Epithelial cell of proximal tubule (primary cell): ENCODE measurements at regions not wholly inside any gene's neighbourhood (a gene's known extent, or its start where the extent isn't known, plus 50 kb on each side); places are given as distances from the start of the nearest gene placed in this dataset.
"Not testable (repeated sequence)": the region's sequence is repeated elsewhere in the genome, so short reads cannot be mapped to it uniquely, and the experiment has no call there.

Experiments
- DNase-seq: peaks from one replicate; pipeline ENCODE4 v3.0.0-alpha.2; 2011; ENCODE audit warnings: low read depth
- H3K4me3 ChIP-seq: 2 replicates; pipeline ENCODE4 v1.5.1; 2011; ENCODE audit warnings: low read depth, mild to moderate bottlenecking, low read length
- CTCF ChIP-seq: conservative IDR thresholded peaks from 2 replicates; pipeline ENCODE4 v1.5.1; 2012; ENCODE audit warnings: low read depth, mild to moderate bottlenecking, low read length

DNA sequence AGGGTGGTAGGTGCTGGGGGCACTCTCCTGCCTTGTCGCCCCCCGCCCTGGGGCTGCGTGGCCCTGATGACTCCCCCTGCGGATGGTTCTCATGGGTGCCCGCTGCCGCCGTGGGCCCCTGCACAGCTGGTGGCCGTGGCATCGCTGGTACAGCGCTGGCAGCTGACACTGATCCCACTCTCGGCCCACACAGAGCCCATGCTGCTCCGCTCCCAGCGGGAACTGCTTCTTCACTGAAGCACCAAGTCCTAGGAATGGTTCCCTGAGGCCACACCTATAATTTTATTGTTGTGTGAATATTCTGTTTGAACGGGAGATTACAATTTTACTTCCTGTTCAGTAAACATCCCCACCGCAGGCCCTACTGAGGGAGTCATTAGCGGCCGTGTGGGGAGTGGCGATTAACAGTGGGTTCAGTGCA, 138.6 kb upstream of the NKX1-1 start:
- TF ChIP-seq CTCF = no peak
- DNase-seq = no peak
- H3K4me3 ChIP-seq = no peak overlapping the region

DNA sequence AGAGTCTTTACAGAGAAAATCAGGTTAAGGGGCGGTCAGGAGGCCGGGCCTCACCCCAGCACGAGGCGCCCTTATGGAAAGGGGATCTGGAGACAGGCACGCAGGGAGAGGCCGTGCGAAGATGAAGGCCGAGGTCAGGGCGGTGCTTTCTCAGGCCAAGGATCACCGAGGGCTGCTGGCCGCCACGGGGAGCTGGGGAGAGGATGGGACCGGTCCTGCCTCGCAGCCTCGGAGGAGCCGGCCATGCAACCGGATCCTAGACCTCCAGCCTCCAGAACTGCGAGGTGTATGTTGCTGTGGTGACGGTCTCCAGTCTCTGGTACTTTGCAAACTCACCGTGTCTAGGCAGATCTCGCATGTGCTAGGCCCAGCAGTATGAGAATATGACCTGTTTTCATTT, 138.2 kb upstream of the NKX1-1 start:
- H3K4me3 ChIP-seq, DNase-seq: not testable (repeated sequence)

DNA sequence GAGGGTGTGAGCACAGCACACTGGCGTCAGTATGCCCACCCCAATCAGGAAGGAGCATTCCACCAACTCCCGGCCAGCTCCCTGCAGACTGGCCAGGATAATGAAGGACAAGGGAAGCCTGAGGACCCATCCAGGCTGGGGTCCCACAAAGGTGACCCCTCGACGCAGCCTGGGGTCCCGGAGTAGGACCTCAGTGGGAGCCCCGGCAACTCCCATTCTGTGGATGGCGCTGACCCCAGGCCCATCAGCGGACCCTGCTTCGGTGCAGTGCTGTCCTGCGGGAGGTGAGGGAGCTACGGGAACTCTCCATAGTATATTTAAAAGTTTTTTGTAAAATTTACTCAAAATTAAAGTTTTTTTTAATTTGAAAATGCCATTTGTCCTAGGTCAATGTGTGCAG, 137.7 kb upstream of the NKX1-1 start:
- no peak overlapping the region for H3K4me3 ChIP-seq
- no peak for DNase-seq
- TF ChIP-seq CTCF = no peak

DNA sequence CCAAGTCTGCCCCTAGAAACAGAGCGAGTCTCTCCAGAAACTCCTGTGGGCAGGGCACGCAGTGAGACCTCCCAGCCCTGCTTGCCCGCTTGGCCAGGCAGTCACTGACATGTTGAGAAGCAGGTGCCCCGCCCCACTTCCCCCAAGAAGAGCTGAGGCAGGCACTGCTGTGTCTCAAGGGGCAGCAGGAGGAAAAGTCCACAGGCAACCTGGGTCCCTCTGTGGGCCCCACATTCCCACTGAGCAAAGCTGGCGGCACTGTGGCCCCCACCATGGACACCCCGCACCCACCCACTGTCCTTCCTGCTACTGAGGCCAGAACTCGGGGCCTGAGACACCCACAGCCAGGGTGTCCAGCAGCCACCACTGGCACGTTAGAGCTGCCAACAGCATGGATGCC, 137.3 kb upstream of the NKX1-1 start:
- no peak for TF ChIP-seq CTCF
- no peak for DNase-seq
- no peak overlapping the region for H3K4me3 ChIP-seq

DNA sequence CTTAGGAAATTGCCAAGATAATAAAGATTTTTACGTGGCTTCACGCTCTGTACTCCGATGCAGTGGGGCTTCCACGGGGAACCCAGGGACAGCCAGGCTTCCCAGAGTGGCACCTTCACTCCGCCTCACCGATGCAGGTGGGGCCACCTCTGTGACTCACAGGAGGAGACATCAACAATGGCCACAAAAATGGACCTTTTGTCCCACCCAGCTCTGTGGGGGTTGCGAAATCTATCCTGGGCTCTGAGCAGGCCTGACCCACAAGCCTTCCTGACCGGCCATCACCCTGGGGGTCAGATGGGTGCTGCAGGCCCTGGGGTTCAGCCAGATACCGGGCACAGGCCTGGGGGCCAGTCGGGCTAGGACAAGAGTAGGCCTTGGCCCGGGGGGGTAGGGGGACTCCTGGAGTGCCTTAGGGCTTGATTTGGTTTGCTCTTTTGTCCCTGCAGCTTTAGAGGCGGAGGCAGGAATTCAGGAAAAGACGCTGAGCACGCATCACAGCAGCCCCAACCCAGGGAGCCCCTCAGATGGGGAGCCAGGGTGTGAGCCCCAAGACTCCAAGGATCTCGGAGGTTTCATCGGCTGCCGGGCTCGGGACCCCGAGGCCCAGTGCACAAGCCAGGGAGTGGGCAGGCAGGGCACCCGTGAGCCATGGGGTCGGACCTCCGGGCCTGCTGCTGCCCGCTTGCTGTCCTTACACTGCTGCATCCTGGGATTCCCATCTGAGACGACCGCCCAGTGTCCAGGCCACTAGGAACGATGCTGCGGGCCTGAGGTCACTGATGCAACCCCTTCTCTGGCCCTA, 136.5 kb upstream of the NKX1-1 start:
- no peak for TF ChIP-seq CTCF
- no peak for DNase-seq

DNA sequence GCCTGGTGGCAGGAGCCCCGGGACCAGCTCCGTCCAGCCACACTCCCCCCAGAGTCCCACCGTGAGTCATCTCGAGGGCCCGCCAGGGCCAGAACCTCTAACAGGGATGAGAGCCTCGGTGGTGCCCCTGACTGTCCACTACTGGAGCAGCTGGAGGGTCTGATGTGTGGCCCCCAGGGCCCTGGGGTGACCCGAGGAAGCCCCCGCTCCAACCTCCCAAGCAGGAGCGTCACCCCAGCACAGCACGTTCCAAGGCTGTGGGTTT, 135.9 kb upstream of the NKX1-1 start:
- DNase-seq = no peak
- TF ChIP-seq CTCF = no peak
- H3K4me3 ChIP-seq = no peak overlapping the region

More for the DNA sequence above, 136.5 kb upstream of the NKX1-1 start:
- H3K4me3 ChIP-seq = no peak overlapping the region

DNA sequence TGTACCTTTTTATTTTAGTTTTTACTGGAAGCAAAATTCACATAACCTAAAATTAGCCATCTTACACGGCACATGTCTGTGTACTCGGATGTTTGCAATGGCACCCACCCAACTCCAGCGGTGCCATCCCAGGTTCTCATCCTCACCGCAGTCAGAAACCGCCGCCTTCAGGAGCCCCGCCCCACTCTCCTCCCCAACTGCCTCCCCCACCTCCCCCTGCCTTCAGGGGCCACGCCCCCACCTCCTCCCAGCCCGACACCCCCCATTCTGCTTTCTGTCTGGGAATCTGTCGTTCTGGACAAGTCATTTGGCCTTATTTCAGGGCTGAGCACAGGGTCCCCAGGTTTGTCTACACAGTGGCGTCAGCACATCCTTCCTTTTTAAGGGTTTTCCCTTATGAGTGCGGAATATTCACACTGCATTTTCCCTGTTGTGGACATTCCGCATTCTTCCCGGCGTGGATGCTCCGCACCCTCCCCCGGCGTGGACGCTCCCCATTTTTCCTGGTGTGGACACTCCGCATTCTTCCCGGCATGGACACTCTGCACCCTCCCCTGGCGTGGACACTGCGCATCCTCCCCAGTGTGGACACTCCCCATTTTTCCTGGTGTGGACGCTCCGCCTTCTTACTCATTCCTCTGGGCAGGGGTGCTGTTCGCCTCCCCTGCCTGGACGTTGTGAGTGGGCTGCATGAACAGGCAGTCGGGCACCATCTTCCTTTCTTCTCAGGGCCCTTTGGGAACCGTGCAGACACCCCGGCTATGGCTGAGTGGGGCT, 135.4 kb upstream of the NKX1-1 start:
- DNase-seq = no peak
- TF ChIP-seq CTCF = no peak
- no peak overlapping the region for H3K4me3 ChIP-seq
